Caco-2 (cell line): ENCODE measurements at regions not wholly inside any gene's neighbourhood (a gene's known extent, or its start where the extent isn't known, plus 50 kb on each side); places are given as distances from the start of the nearest gene placed in this dataset.

Experiments
- BruUV-seq: library from RNA; stranded (reverse); fragments of 400-500 nt; replicated peaks from 2 replicates; lab custom pipeline; 2021; lab: Mats Ljungman, UMichigan
- CTCF ChIA-PET: fragments of 300-600 bp; sonication (Branson Sonifier 250); formaldehyde crosslinking; loops from one replicate; lab custom pipeline; 2022; ENCODE audit warnings: antibody characterized with exemption; lab: Charles Lee
- POLR2A ChIA-PET: fragments of 300-600 bp; sonication (Branson Sonifier 250); formaldehyde crosslinking; loops from one replicate; lab custom pipeline; 2022; ENCODE audit warnings: antibody characterized with exemption; lab: Charles Lee
- DNase-seq, 2 experiments: peaks; one replicate each; pipeline versions ENCODE4 v3.0.0 to v3.0.0-alpha.2; 2020 to 2022
- H3K27me3 ChIP-seq: replicated peaks from 2 replicates; pipeline ENCODE4 v1.6.0; 2011; ENCODE audit warnings: low read length; ENCODE audit not compliant: control insufficient read depth, insufficient read depth
- H3K36me3 ChIP-seq: 2 replicates; pipeline ENCODE4 v1.5.1; 2011; ENCODE audit warnings: low read length; ENCODE audit not compliant: control insufficient read depth, insufficient read depth
- H3K4me1 ChIP-seq: fragments of 250-450 bp; sonication (Bioruptor Pico); 2 replicates; pipeline ENCODE4 v1.5.1; 2020; ENCODE audit warnings: mild to moderate bottlenecking
- H3K4me3 ChIP-seq: 2 replicates; pipeline ENCODE4 v1.5.1; 2011; ENCODE audit warnings: low read depth, mild to moderate bottlenecking, control low read depth, low read length
- H3K9me3 ChIP-seq: fragments of 250-450 bp; sonication (Bioruptor Pico); 2 replicates; pipeline ENCODE4 v1.5.1; 2020; ENCODE audit warnings: mild to moderate bottlenecking, moderate library complexity
- H3K27ac Mint-ChIP-seq: one replicate; pipeline ENCODE4 v1.8.0; 2022; ENCODE audit warnings: mixed read lengths; ENCODE audit not compliant: unreplicated experiment
- H3K27me3 Mint-ChIP-seq: one replicate; pipeline ENCODE4 v1.8.0; 2022; ENCODE audit warnings: mixed read lengths; ENCODE audit not compliant: insufficient read depth, unreplicated experiment
- H3K36me3 Mint-ChIP-seq: one replicate; pipeline ENCODE4 v1.8.0; 2022; ENCODE audit warnings: mild to moderate bottlenecking, mixed read lengths; ENCODE audit not compliant: insufficient read depth, unreplicated experiment
- H3K4me1 Mint-ChIP-seq: one replicate; pipeline ENCODE4 v1.8.0; 2022; ENCODE audit warnings: low read depth, mixed read lengths; ENCODE audit not compliant: unreplicated experiment
- H3K4me3 Mint-ChIP-seq: one replicate; pipeline ENCODE4 v1.8.0; 2022; ENCODE audit warnings: mild to moderate bottlenecking, moderate library complexity, mixed read lengths; ENCODE audit not compliant: unreplicated experiment
- H3K9me3 Mint-ChIP-seq: one replicate; pipeline ENCODE4 v1.8.0; 2022; ENCODE audit warnings: mixed read lengths; ENCODE audit not compliant: unreplicated experiment
- CTCF ChIP-seq, 2 experiments: fragments of 200-600 bp in 1 of 2; IDR thresholded peaks; 1 replicate in 1 of 2; 2 replicates in 1 of 2; pipeline versions ENCODE4 v1.5.1 to v1.8.0; 2011 to 2022; ENCODE audit warnings: antibody characterized with exemption in 1 of 2, control low read depth in 1 of 2, inconsistent platforms in 1 of 2, low read depth in 1 of 2, low read length in 1 of 2, mild to moderate bottlenecking in 1 of 2, moderate library complexity in 1 of 2; ENCODE audit not compliant: insufficient read depth in 1 of 2, severe bottlenecking in 1 of 2, unreplicated experiment in 1 of 2
- intact Hi-C: fragments of 100-400 bp; cut with micrococcal nuclease; formaldehyde crosslinking; loops from one replicate; pipeline ENCODE4 v1.10.0; 2022; ENCODE audit not compliant: unreplicated experiment

- H3K4me3 ChIP-seq: no peak overlapping the region
- H3K27me3 ChIP-seq: no peaks in the 10 kb centered on the region
- no peak for TF ChIP-seq CTCF (IDR thresholded peaks at IDR 0.05; ENCODE audit: insufficient read depth in 1 of 2, low read depth in 1 of 2, low read length in 1 of 2, severe bottlenecking in 1 of 2, unreplicated experiment in 1 of 2)
- intact Hi-C loops: loop anchor here (10.0 kb wide), 1 partner anchor 260 kb away; no protein-coding TSS in a partner anchor
- DNase-seq: no peak
- H3K36me3 ChIP-seq: no peaks in the 10 kb centered on the region; the same call in 1 of the 2 replicates
- Mint-ChIP-seq H3K9me3 (no peaks in the 10 kb centered on the region), H3K4me3 (no peak overlapping the region), H3K27ac (no peak overlapping the region), H3K4me1 (no peaks in the 10 kb centered on the region), H3K27me3 (no peaks in the 10 kb centered on the region), H3K36me3 (no peaks in the 10 kb centered on the region)
- H3K4me1 ChIP-seq: peaks cover 8% of the 10 kb centered on the region; the same call in 1 of the 2 replicates
- no peaks in the 10 kb centered on the region for H3K9me3 ChIP-seq
- no TSS peak for BruUV-seq
- POLR2A ChIA-PET: no interaction called here
- CTCF ChIA-PET: no interaction called here
Observed at GRCh38 chr4:119794681-119795080, 166.1 kb upstream of the PDE5A start.

GRCh38 chr4:119794113-119794512 is 165.5 kb upstream of the PDE5A start:
- Mint-ChIP-seq H3K4me1 (no peaks in the 10 kb centered on the region), H3K27ac (no peak overlapping the region), H3K4me3 (no peak overlapping the region), H3K27me3 (no peaks in the 10 kb centered on the region), H3K9me3 (no peaks in the 10 kb centered on the region), H3K36me3 (no peaks in the 10 kb centered on the region)
- CTCF ChIA-PET: no interaction called here
- POLR2A ChIA-PET: no interaction called here
- Histone ChIP-seq H3K36me3 (no peaks in the 10 kb centered on the region; the same call in 1 of the 2 replicates), H3K9me3 (no peaks in the 10 kb centered on the region), H3K4me3 (no peak overlapping the region), H3K4me1 (peaks cover 8% of the 10 kb centered on the region; the same call in 1 of the 2 replicates), H3K27me3 (no peaks in the 10 kb centered on the region)
- no TSS peak for BruUV-seq
- DNase-seq: no peak
- intact Hi-C loops: loop anchor here (10.0 kb wide), 1 partner anchor 261 kb away; no protein-coding TSS in a partner anchor
- no peak for TF ChIP-seq CTCF (IDR thresholded peaks at IDR 0.05; ENCODE audit: insufficient read depth in 1 of 2, low read depth in 1 of 2, low read length in 1 of 2, severe bottlenecking in 1 of 2, unreplicated experiment in 1 of 2)

GRCh38 chr4:119788349-119789266 is 160.0 kb upstream of the PDE5A start:
- no peaks in the 10 kb centered on the region for H3K4me1 ChIP-seq
- no peaks in the 10 kb centered on the region for H3K27me3 Mint-ChIP-seq
- H3K4me1 Mint-ChIP-seq: no peaks in the 10 kb centered on the region
- H3K9me3 Mint-ChIP-seq: peaks cover 8% of the 10 kb centered on the region
- H3K4me3 ChIP-seq: no peak overlapping the region
- H3K9me3 ChIP-seq: no peaks in the 10 kb centered on the region
- H3K36me3 ChIP-seq: no peaks in the 10 kb centered on the region
- H3K27me3 ChIP-seq: no peaks in the 10 kb centered on the region
- no peaks in the 10 kb centered on the region for H3K36me3 Mint-ChIP-seq
- no peak overlapping the region for H3K27ac Mint-ChIP-seq
- no peak overlapping the region for H3K4me3 Mint-ChIP-seq
- CTCF ChIA-PET: no interaction called here
- BruUV-seq: no TSS peak
- intact Hi-C loops: loop anchor here (5.0 kb wide), 1 partner anchor 476 kb away; no protein-coding TSS in a partner anchor
- DNase-seq: no peak
- TF ChIP-seq CTCF (IDR thresholded peaks at IDR 0.05; ENCODE audit: insufficient read depth in 1 of 2, low read depth in 1 of 2, low read length in 1 of 2, severe bottlenecking in 1 of 2, unreplicated experiment in 1 of 2): no peak
- POLR2A ChIA-PET: no interaction called here
